ENCODE measurements at regions not wholly inside any gene's neighbourhood (a gene's known extent, or its start where the extent isn't known, plus 50 kb on each side); places are given as distances from the start of the nearest gene placed in this dataset.
"Not testable (repeated sequence)": the region's sequence is repeated elsewhere in the genome, so short reads cannot be mapped to it uniquely, and the experiment has no call there.

- Mint-ChIP-seq H3K9me3 (ENCODE audit: unreplicated experiment) (no peaks in the 10 kb centered on the region), H3K36me3 (ENCODE audit: low read depth, unreplicated experiment) (no peaks in the 10 kb centered on the region), H3K4me1 (ENCODE audit: unreplicated experiment) (peaks cover 8% of the 10 kb centered on the region), H3K27me3 (ENCODE audit: unreplicated experiment) (peaks cover 2% of the 10 kb centered on the region), H3K27ac (ENCODE audit: unreplicated experiment) (no peak overlapping the region), H3K4me3 (ENCODE audit: unreplicated experiment) (no peak overlapping the region)
- TF ChIP-seq, protein P1, sequence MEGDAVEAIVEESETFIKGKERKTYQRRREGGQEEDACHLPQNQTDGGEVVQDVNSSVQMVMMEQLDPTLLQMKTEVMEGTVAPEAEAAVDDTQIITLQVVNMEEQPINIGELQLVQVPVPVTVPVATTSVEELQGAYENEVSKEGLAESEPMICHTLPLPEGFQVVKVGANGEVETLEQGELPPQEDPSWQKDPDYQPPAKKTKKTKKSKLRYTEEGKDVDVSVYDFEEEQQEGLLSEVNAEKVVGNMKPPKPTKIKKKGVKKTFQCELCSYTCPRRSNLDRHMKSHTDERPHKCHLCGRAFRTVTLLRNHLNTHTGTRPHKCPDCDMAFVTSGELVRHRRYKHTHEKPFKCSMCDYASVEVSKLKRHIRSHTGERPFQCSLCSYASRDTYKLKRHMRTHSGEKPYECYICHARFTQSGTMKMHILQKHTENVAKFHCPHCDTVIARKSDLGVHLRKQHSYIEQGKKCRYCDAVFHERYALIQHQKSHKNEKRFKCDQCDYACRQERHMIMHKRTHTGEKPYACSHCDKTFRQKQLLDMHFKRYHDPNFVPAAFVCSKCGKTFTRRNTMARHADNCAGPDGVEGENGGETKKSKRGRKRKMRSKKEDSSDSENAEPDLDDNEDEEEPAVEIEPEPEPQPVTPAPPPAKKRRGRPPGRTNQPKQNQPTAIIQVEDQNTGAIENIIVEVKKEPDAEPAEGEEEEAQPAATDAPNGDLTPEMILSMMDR (IDR thresholded peaks at IDR 0.05; ENCODE audit: unreplicated experiment): no peak
- DNase-seq (ENCODE audit: low spot score): no peak
These were observed 189.1 kb upstream of the FAT3 start for GRCh38 chr11:92035488-92035887.

DNA sequence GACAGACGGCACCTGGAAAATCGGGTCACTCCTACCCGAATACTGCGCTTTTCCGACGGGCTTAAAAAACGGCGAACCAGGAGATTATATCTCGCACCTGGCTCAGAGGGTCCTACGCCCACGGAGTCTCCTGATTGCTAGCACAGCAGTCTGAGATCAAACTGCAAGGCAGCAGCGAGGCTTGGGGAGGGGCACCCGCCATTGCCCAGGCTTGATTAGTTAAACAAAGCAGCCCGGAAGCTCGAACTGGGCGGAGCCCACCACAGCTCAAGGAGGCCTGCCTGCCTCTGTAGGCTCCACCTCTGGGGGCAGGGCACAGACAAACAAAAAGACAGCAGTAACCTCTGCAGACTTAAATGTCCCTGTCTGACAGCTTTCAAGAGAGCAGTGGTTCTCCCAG lies 197.5 kb upstream of the FAT3 start:
- DNase-seq (ENCODE audit: low spot score); H3K4me3 Mint-ChIP-seq (ENCODE audit: unreplicated experiment); H3K36me3 Mint-ChIP-seq (ENCODE audit: low read depth, unreplicated experiment); H3K27ac Mint-ChIP-seq (ENCODE audit: unreplicated experiment); H3K27me3 Mint-ChIP-seq (ENCODE audit: unreplicated experiment); H3K4me1 Mint-ChIP-seq (ENCODE audit: unreplicated experiment); H3K9me3 Mint-ChIP-seq (ENCODE audit: unreplicated experiment): not testable (repeated sequence)

GRCh38 chr11:92026664-92027063 lies 198.0 kb upstream of the FAT3 start:
- TF ChIP-seq, protein P1 (IDR thresholded peaks at IDR 0.05; ENCODE audit: unreplicated experiment): no peak
- H3K9me3 Mint-ChIP-seq (ENCODE audit: unreplicated experiment): no peaks in the 10 kb centered on the region
- no peak overlapping the region for H3K27ac Mint-ChIP-seq (ENCODE audit: unreplicated experiment)
- no peak for DNase-seq (ENCODE audit: low spot score)
- no peak overlapping the region for H3K4me3 Mint-ChIP-seq (ENCODE audit: unreplicated experiment)
- H3K36me3 Mint-ChIP-seq (ENCODE audit: low read depth, unreplicated experiment): no peaks in the 10 kb centered on the region
- no peaks in the 10 kb centered on the region for H3K4me1 Mint-ChIP-seq (ENCODE audit: unreplicated experiment)
- H3K27me3 Mint-ChIP-seq (ENCODE audit: unreplicated experiment): peaks cover 3% of the 10 kb centered on the region

- no peak overlapping the region for H3K4me3 Mint-ChIP-seq (ENCODE audit: unreplicated experiment)
- no peaks in the 10 kb centered on the region for H3K4me1 Mint-ChIP-seq (ENCODE audit: unreplicated experiment)
- no peaks in the 10 kb centered on the region for H3K36me3 Mint-ChIP-seq (ENCODE audit: low read depth, unreplicated experiment)
- no peaks in the 10 kb centered on the region for H3K9me3 Mint-ChIP-seq (ENCODE audit: unreplicated experiment)
- no peak overlapping the region for H3K27ac Mint-ChIP-seq (ENCODE audit: unreplicated experiment)
- H3K27me3 Mint-ChIP-seq (ENCODE audit: unreplicated experiment): peaks cover 3% of the 10 kb centered on the region
- TF ChIP-seq, protein P1 (IDR thresholded peaks at IDR 0.05; ENCODE audit: unreplicated experiment): no peak
- no peak for DNase-seq (ENCODE audit: low spot score)
These were observed 199.8 kb upstream of the FAT3 start for GRCh38 chr11:92024788-92025187.

DNA sequence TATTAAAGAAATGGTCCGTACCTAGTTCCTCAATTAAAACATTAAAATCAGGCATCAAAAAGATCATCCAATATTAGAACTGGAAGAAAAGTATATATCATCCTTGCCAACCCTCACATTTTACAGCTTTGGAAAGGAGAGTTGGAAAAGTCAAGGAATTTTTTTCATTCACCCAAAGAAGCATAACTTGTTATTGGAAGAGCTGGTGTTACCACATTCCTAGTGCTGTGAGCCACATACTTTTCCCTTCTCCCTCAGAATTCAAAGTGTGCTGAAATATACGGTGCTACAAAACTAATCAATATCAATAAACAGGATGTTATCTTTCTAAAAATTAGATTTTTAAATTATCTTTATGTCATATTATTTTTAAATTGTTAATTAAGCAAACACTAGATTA lies 202.1 kb upstream of the FAT3 start:
- no peak overlapping the region for H3K4me3 Mint-ChIP-seq (ENCODE audit: unreplicated experiment)
- DNase-seq (ENCODE audit: low spot score): no peak
- no peak overlapping the region for H3K27ac Mint-ChIP-seq (ENCODE audit: unreplicated experiment)
- no peaks in the 10 kb centered on the region for H3K4me1 Mint-ChIP-seq (ENCODE audit: unreplicated experiment)
- H3K36me3 Mint-ChIP-seq (ENCODE audit: low read depth, unreplicated experiment): no peaks in the 10 kb centered on the region
- H3K27me3 Mint-ChIP-seq (ENCODE audit: unreplicated experiment): peaks cover 4% of the 10 kb centered on the region
- TF ChIP-seq, protein P1 (IDR thresholded peaks at IDR 0.05; ENCODE audit: unreplicated experiment): no peak
- no peaks in the 10 kb centered on the region for H3K9me3 Mint-ChIP-seq (ENCODE audit: unreplicated experiment)

- DNase-seq (ENCODE audit: low spot score): no peak
- peaks cover 1% of the 10 kb centered on the region for H3K27me3 Mint-ChIP-seq (ENCODE audit: unreplicated experiment)
These were observed 206.3 kb upstream of the FAT3 start for GRCh38 chr11:92018332-92018731.

More at GRCh38 chr11:92018332-92018731, 206.3 kb upstream of the FAT3 start:
- H3K36me3 Mint-ChIP-seq (ENCODE audit: low read depth, unreplicated experiment): no peaks in the 10 kb centered on the region
- no peak overlapping the region for H3K4me3 Mint-ChIP-seq (ENCODE audit: unreplicated experiment)
- peaks cover 5% of the 10 kb centered on the region for H3K9me3 Mint-ChIP-seq (ENCODE audit: unreplicated experiment)
- no peak overlapping the region for H3K27ac Mint-ChIP-seq (ENCODE audit: unreplicated experiment)
- H3K4me1 Mint-ChIP-seq (ENCODE audit: unreplicated experiment): no peaks in the 10 kb centered on the region
- TF ChIP-seq, protein P1 (IDR thresholded peaks at IDR 0.05; ENCODE audit: unreplicated experiment): no peak
